ENCODE measurements at regions not wholly inside any gene's neighbourhood (a gene's known extent, or its start where the extent isn't known, plus 50 kb on each side); places are given as distances from the start of the nearest gene placed in this dataset.

DNA sequence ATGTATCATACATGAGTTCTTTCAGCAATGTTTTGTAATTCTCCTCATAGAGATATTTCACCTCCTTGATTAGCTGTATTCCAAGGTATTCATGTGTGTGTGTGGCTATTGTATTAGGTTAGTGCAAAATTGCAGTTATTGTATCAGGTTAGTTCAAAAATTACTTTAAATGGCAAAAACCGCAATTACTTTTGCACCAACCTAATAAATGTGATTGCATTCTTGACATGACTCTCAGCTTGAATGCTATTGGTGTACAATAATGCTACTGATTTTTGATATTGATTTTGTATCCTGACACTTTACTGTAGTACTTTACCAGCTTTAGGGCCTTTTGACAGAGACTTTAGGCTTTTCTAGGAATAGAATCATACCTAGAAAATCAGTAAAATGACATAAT, 297.4 kb downstream of the ZWINT start:
- TF ChIP-seq CTCF (IDR thresholded peaks at IDR 0.05) (no peak), POLR2AphosphoS5 (IDR thresholded peaks at IDR 0.05) (no peak)

Data from sigmoid colon (tissue), 4 donors.